H1 (cell line): ENCODE measurements at regions not wholly inside any gene's neighbourhood (a gene's known extent, or its start where the extent isn't known, plus 50 kb on each side); places are given as distances from the start of the nearest gene placed in this dataset.

Source experiments
- CTCF ChIA-PET: fragments of 300-600 bp; sonication (Branson Sonifier 250); formaldehyde crosslinking; loops from one replicate; lab custom pipeline; 2021; ENCODE audit not compliant: partially characterized antibody; lab: Charles Lee
- POLR2A ChIA-PET: fragments of 300-600 bp; sonication (Branson Sonifier 250); formaldehyde crosslinking; loops from one replicate; lab custom pipeline; 2021; ENCODE audit warnings: inconsistent platforms; ENCODE audit not compliant: partially characterized antibody; lab: Charles Lee
- DNase-seq, 2 experiments: peaks; one replicate each; pipeline versions ENCODE4 v3.0.0 to v3.0.0-alpha.2; 2010 to 2022; ENCODE audit warnings: low spot score in 2 of 2, low read depth in 1 of 2, mixed read lengths in 1 of 2
- FAIRE-seq: peaks from 2 replicates; lab custom pipeline; 2011; peaks lifted over from hg19 to GRCh38; lab: Jason Lieb, UNC
- H2AFZ ChIP-seq: 2 replicates; pipeline ENCODE4 v1.8.1; 2012; ENCODE audit warnings: low read length, inconsistent platforms
- H2AK5ac ChIP-seq: 2 replicates; pipeline ENCODE4 v1.6.1; 2013; ENCODE audit warnings: low read depth, low read length
- H2BK120ac ChIP-seq: replicated peaks from 2 replicates; pipeline ENCODE3; 2013; ENCODE audit warnings: low read depth, low read length, inconsistent platforms
- H2BK12ac ChIP-seq: 2 replicates; pipeline ENCODE4 v1.6.1; 2013; ENCODE audit warnings: low read depth, low read length
- H2BK15ac ChIP-seq: 2 replicates; pipeline ENCODE4 v1.6.1; 2013; ENCODE audit warnings: low read length
- H2BK20ac ChIP-seq: 2 replicates; pipeline ENCODE4 v1.6.1; 2013; ENCODE audit warnings: low read length
- H2BK5ac ChIP-seq: 2 replicates; pipeline ENCODE4 v1.6.1; 2013; ENCODE audit warnings: low read depth, low read length
- H3K14ac ChIP-seq: 2 replicates; pipeline ENCODE4 v1.6.1; 2013; ENCODE audit warnings: inconsistent platforms; ENCODE audit not compliant: insufficient read length
- H3K18ac ChIP-seq: 2 replicates; pipeline ENCODE4 v1.6.1; 2013; ENCODE audit warnings: low read length; ENCODE audit errors: extremely low read depth
- H3K23ac ChIP-seq: 2 replicates; pipeline ENCODE4 v1.6.1; 2013; ENCODE audit warnings: inconsistent platforms; ENCODE audit not compliant: insufficient read length
- H3K23me2 ChIP-seq: 2 replicates; pipeline ENCODE4 v1.6.1; 2013; ENCODE audit warnings: low read depth, low read length
- H3K27ac ChIP-seq: 2 replicates; pipeline ENCODE4 v1.6.1; 2011; ENCODE audit warnings: low read depth, low read length, inconsistent platforms
- H3K27me3 ChIP-seq, 4 experiments: replicated peaks in 1 of 4; 1 replicate in 1 of 4; 2 replicates in 3 of 4; pipeline versions ENCODE4 v1.6.1 to v1.8.1; 2011 to 2013; ENCODE audit warnings: low read length in 3 of 4, mild to moderate bottlenecking in 3 of 4, inconsistent platforms in 2 of 4, mixed read lengths in 2 of 4, moderate library complexity in 1 of 4; ENCODE audit not compliant: control insufficient read depth in 3 of 4, insufficient read depth in 3 of 4; ENCODE audit errors: extremely low read depth in 1 of 4
- H3K36me3 ChIP-seq, 4 experiments: 2 replicates each; pipeline versions ENCODE4 v1.6.1 to v1.8.1; 2011 to 2013; ENCODE audit warnings: mild to moderate bottlenecking in 4 of 4, low read length in 3 of 4, moderate library complexity in 2 of 4, control low read depth in 1 of 4, inconsistent platforms in 1 of 4; ENCODE audit not compliant: insufficient read depth in 4 of 4, control insufficient read depth in 2 of 4
- H3K4ac ChIP-seq: replicated peaks from 2 replicates; pipeline ENCODE3; 2013; ENCODE audit warnings: low read length, low read depth, mixed read lengths, inconsistent platforms; ENCODE audit not compliant: insufficient read length
- H3K4me1 ChIP-seq, 4 experiments: replicated peaks in 1 of 4; 1 replicate in 1 of 4; 2 replicates in 3 of 4; pipeline versions ENCODE4 v1.6.1 to v1.8.1; 2011 to 2013; ENCODE audit warnings: low read length in 3 of 4, inconsistent platforms in 2 of 4, mixed read lengths in 1 of 4; ENCODE audit not compliant: insufficient read depth in 4 of 4, control insufficient read depth in 3 of 4
- H3K4me2 ChIP-seq, 2 experiments: 2 replicates each; pipeline versions ENCODE4 v1.6.1 to v1.8.1; 2011 to 2013; ENCODE audit warnings: low read depth in 2 of 2, low read length in 2 of 2, control low read depth in 1 of 2, inconsistent platforms in 1 of 2, mild to moderate bottlenecking in 1 of 2; ENCODE audit not compliant: insufficient read depth in 1 of 2
- H3K4me3 ChIP-seq, 4 experiments: fragments of 200-600, 300-600 bp in 1 of 4; sonication (generic), shearing (Covaris generic), sonication (Bioruptor Twin) in 1 of 4; 2 replicates each; pipeline versions ENCODE4 v1.5.1 to v1.8.1; 2011 to 2016; ENCODE audit warnings: low read length in 4 of 4, low read depth in 3 of 4, control low read depth in 2 of 4, inconsistent platforms in 2 of 4, mild to moderate bottlenecking in 2 of 4, mixed read lengths in 1 of 4, moderate library complexity in 1 of 4; ENCODE audit not compliant: insufficient read depth in 2 of 4; ENCODE audit errors: extremely low read depth in 1 of 4
- H3K56ac ChIP-seq: replicated peaks from 2 replicates; pipeline ENCODE3; 2013; ENCODE audit warnings: low read depth, mild to moderate bottlenecking, mixed read lengths, low read length, inconsistent platforms; ENCODE audit not compliant: insufficient read length
- H3K79me1 ChIP-seq: 2 replicates; pipeline ENCODE4 v1.6.1; 2013; ENCODE audit warnings: low read depth, low read length, control low read depth
- H3K79me2 ChIP-seq, 2 experiments: 2 replicates each; pipeline versions ENCODE4 v1.6.1 to v1.8.1; 2012 to 2013; ENCODE audit warnings: low read length in 2 of 2, mild to moderate bottlenecking in 2 of 2, inconsistent platforms in 1 of 2; ENCODE audit not compliant: insufficient read depth in 2 of 2, control insufficient read depth in 1 of 2
- H3K9ac ChIP-seq, 4 experiments: replicated peaks in 1 of 4; 1 replicate in 1 of 4; 2 replicates in 3 of 4; pipeline versions ENCODE4 v1.6.1 to v1.8.1; 2011 to 2013; ENCODE audit warnings: low read depth in 3 of 4, low read length in 3 of 4, control low read depth in 2 of 4, mild to moderate bottlenecking in 2 of 4, moderate library complexity in 2 of 4, inconsistent platforms in 1 of 4; ENCODE audit errors: extremely low read depth in 1 of 4
- H3K9me3 ChIP-seq, 2 experiments: 2 replicates each; pipeline versions ENCODE4 v1.6.1 to v1.8.1; 2012 to 2013; ENCODE audit warnings: mild to moderate bottlenecking in 2 of 2, moderate library complexity in 2 of 2, control low read depth in 1 of 2, inconsistent platforms in 1 of 2, low read depth in 1 of 2, low read length in 1 of 2, mixed read lengths in 1 of 2; ENCODE audit not compliant: insufficient read depth in 2 of 2
- H4K20me1 ChIP-seq, 2 experiments: replicated peaks in 1 of 2; 2 replicates each; pipeline versions ENCODE3 to v1.8.1; 2011 to 2013; ENCODE audit warnings: inconsistent platforms in 2 of 2, low read length in 2 of 2, mild to moderate bottlenecking in 1 of 2; ENCODE audit not compliant: insufficient read depth in 2 of 2, control insufficient read depth in 1 of 2
- H4K5ac ChIP-seq: 2 replicates; pipeline ENCODE4 v1.6.1; 2013; ENCODE audit warnings: low read length, low read depth, mixed read lengths, inconsistent platforms; ENCODE audit not compliant: insufficient read length
- H4K8ac ChIP-seq: 2 replicates; pipeline ENCODE4 v1.8.0; 2013; ENCODE audit warnings: mild to moderate bottlenecking, moderate library complexity, low read length, inconsistent platforms; ENCODE audit not compliant: insufficient read depth; ENCODE audit errors: extremely low read depth
- H4K91ac ChIP-seq: replicated peaks from 2 replicates; pipeline ENCODE3; 2013; ENCODE audit warnings: low read length, mixed read lengths, inconsistent platforms; ENCODE audit not compliant: insufficient read length
- SP4 ChIP-seq: IDR thresholded peaks from 2 replicates; pipeline ENCODE4 v1.6.1; 2012; ENCODE audit warnings: low read length, inconsistent platforms
- USF2 ChIP-seq: IDR thresholded peaks from 2 replicates; pipeline ENCODE4 v1.6.1; 2011; ENCODE audit warnings: low read length, improper control_type of control experiment
- WGBS, 2 experiments: shearing (Covaris generic) in 1 of 2; methylation state at CpG; one replicate each; pipeline versions ENCODE4 v1.1.6 to v1.1.7; 2013 to 2015; ENCODE audit warnings: low lambda C conversion rate in 2 of 2, mixed read lengths in 2 of 2, inconsistent platforms in 1 of 2, low coverage in 1 of 2, missing lambda C conversion rate in 1 of 2; ENCODE audit not compliant: insufficient replicate concordance in 2 of 2, insufficient coverage in 1 of 2, insufficient read length in 1 of 2; ENCODE audit errors: extremely low coverage in 1 of 2, missing lambda C conversion rate in 1 of 2; 5-methylcytosine and 5-hydroxymethylcytosine counted together

GRCh38 chr1:198937231-198938031, 298.6 kb downstream of the PTPRC start:
- Histone ChIP-seq H2BK12ac (no peak overlapping the region), H3K23me2 (no peaks in the 10 kb centered on the region), H2AK5ac (no peak overlapping the region), H3K9ac (no peak overlapping the region), H3K27ac (no peak overlapping the region), H2BK20ac (no peak overlapping the region)
- CTCF ChIA-PET: interaction anchor here (0.6 to 1.1 kb wide), 2 partner anchors 285 to 401 kb away, joined by 3 read pairs; no protein-coding TSS in a partner anchor
- TF ChIP-seq USF2: peak; percentile 43; the same call in 1 of the 2 replicates
- no peak for TF ChIP-seq SP4
- TF ChIP-seq, all 59 proteins: peak for 1
- POLR2A ChIA-PET: no interaction called here
- Histone ChIP-seq H2AFZ (peak overlapping the region; percentile 97), H2BK15ac (no peak overlapping the region), H3K4me1 (peaks cover 0 to 3% (median under 1%) of the 10 kb centered on the region in 4 experiments; a peak in 1 of 7 replicates), H4K5ac (no peak overlapping the region), H4K91ac (no peak overlapping the region), H4K8ac (no peak overlapping the region), H3K79me2 (no peaks in the 10 kb centered on the region), H4K20me1 (no peaks in the 10 kb centered on the region), H3K18ac (no peak overlapping the region), H2BK5ac (no peak overlapping the region), H3K36me3 (no peaks in the 10 kb centered on the region), H3K56ac (no peak overlapping the region), H3K27me3 (no peaks in the 10 kb centered on the region), H3K23ac (no peak overlapping the region), H3K4me3 (no peak overlapping the region; a peak in 1 of 8 replicates), H3K14ac (no peak overlapping the region), H3K79me1 (no peaks in the 10 kb centered on the region), H3K9me3 (no peaks in the 10 kb centered on the region), H2BK120ac (no peak overlapping the region), H3K4ac (no peak overlapping the region), H3K4me2 (peak overlapping the region in 1 of 2 experiments; percentile 6; a peak in 1 of 4 replicates)
- FAIRE-seq (peak; percentile 79), DNase-seq (no peak)
- 86% methylated on average over 5 of the region's 5 CpGs; no CpG with 5 or more reads in 1 of the 2 experiments for WGBS, 2 experiments
